ENCODE measurements at regions not wholly inside any gene's neighbourhood (a gene's known extent, or its start where the extent isn't known, plus 50 kb on each side); places are given as distances from the start of the nearest gene placed in this dataset.

- H3K4me3 ChIP-seq (ENCODE audit: low read depth, low read length): no peak overlapping the region
- no peak for DNase-seq (ENCODE audit: low read depth)
- no peak for TF ChIP-seq CTCF (IDR thresholded peaks at IDR 0.05; ENCODE audit: insufficient read depth, low read depth, low read length, missing control alignments)
Measured at GRCh38 chrX:45267007-45267406, 66.3 kb upstream of the DIPK2B start.

GRCh38 chrX:45266456-45266855 lies 65.8 kb upstream of the DIPK2B start:
- no peak for TF ChIP-seq CTCF (IDR thresholded peaks at IDR 0.05; ENCODE audit: insufficient read depth, low read depth, low read length, missing control alignments)
- no peak for DNase-seq (ENCODE audit: low read depth)
- H3K4me3 ChIP-seq (ENCODE audit: low read depth, low read length): no peak overlapping the region

GRCh38 chrX:45264865-45265264 lies 64.2 kb upstream of the DIPK2B start:
- no peak for DNase-seq (ENCODE audit: low read depth)
- no peak for TF ChIP-seq CTCF (IDR thresholded peaks at IDR 0.05; ENCODE audit: insufficient read depth, low read depth, low read length, missing control alignments)

GRCh38 chrX:45261471-45261870 lies 60.8 kb upstream of the DIPK2B start:
- no peak for TF ChIP-seq CTCF (IDR thresholded peaks at IDR 0.05; ENCODE audit: insufficient read depth, low read depth, low read length, missing control alignments)
- no peak overlapping the region for H3K4me3 ChIP-seq (ENCODE audit: low read depth, low read length)

More at GRCh38 chrX:45264865-45265264, 64.2 kb upstream of the DIPK2B start:
- no peak overlapping the region for H3K4me3 ChIP-seq (ENCODE audit: low read depth, low read length)

GRCh38 chrX:45261005-45261404 lies 60.3 kb upstream of the DIPK2B start:
- no peak overlapping the region for H3K4me3 ChIP-seq (ENCODE audit: low read depth, low read length)
- no peak for DNase-seq (ENCODE audit: low read depth)
- TF ChIP-seq CTCF (IDR thresholded peaks at IDR 0.05; ENCODE audit: insufficient read depth, low read depth, low read length, missing control alignments): no peak

More at GRCh38 chrX:45261471-45261870, 60.8 kb upstream of the DIPK2B start:
- no peak for DNase-seq (ENCODE audit: low read depth)

GRCh38 chrX:45258731-45259402 lies 58.2 kb upstream of the DIPK2B start:
- no peak for TF ChIP-seq CTCF (IDR thresholded peaks at IDR 0.05; ENCODE audit: insufficient read depth, low read depth, low read length, missing control alignments)
- no peak overlapping the region for H3K4me3 ChIP-seq (ENCODE audit: low read depth, low read length)
- DNase-seq (ENCODE audit: low read depth): no peak
